ENCODE measurements at regions not wholly inside any gene's neighbourhood (a gene's known extent, or its start where the extent isn't known, plus 50 kb on each side); places are given as distances from the start of the nearest gene placed in this dataset.

GRCh38 chr15:35936284-35936683, 390.3 kb upstream of the DPH6 start:
- ChIA-PET POLR2A (ENCODE audit: low non-redundant PET) (no interaction called here), CTCF (interaction anchor here (0.6 kb wide), 1 partner anchor 22 kb away, joined by 4 read pairs; no protein-coding TSS in a partner anchor)
- no peak overlapping the region for H3K27ac ChIP-seq
- no peak for TF ChIP-seq CTCF (conservative IDR thresholded peaks at IDR 0.05; ENCODE audit: low read depth)
- no peak for DNase-seq (ENCODE audit: low spot score)

GRCh38 chr15:35937380-35937779, 391.4 kb upstream of the DPH6 start:
- H3K27ac ChIP-seq, result no peak overlapping the region
- DNase-seq (ENCODE audit: low spot score), result no peak
- TF ChIP-seq CTCF (conservative IDR thresholded peaks at IDR 0.05; ENCODE audit: low read depth), result no peak
- ChIA-PET CTCF (no interaction called here), POLR2A (ENCODE audit: low non-redundant PET) (no interaction called here)

DNA sequence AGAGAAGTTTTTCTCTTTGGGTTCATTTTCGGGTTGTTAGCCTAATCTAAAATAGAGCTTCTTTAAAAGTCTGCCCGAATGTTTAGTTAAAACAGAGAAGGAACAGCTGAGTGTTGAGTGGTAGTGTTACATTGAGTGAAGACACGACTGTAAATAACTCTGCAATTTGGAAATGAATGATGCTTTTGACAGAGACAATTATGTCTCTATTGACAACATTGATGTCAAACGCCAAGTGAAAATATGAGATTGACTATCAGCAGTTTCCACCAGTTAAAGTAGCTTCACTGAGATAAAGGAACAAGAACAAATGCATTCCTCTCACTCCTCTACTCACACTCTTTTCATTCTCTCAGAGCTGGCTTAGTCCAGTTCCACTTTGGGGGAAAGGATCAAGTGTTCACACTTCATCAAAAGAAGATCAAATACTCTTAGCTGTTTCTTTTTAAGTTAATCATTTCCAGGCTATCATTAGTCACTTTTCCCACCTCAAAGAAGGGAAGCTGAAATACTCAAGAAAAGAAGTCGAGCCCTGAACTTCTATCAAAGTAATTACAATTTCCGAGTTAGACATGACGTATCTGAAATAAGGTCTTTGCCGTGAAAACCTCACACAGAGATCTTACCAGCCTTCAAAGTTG, 399.1 kb upstream of the DPH6 start:
- CTCF ChIA-PET, result interaction anchor here (0.6 kb wide), 1 partner anchor 116 kb away, joined by 4 read pairs; no protein-coding TSS in a partner anchor
- POLR2A ChIA-PET (ENCODE audit: low non-redundant PET), result no interaction called here
- TF ChIP-seq CTCF (conservative IDR thresholded peaks at IDR 0.05; ENCODE audit: low read depth), result no peak
- H3K27ac ChIP-seq, result no peak overlapping the region
- no peak for DNase-seq (ENCODE audit: low spot score)

DNA sequence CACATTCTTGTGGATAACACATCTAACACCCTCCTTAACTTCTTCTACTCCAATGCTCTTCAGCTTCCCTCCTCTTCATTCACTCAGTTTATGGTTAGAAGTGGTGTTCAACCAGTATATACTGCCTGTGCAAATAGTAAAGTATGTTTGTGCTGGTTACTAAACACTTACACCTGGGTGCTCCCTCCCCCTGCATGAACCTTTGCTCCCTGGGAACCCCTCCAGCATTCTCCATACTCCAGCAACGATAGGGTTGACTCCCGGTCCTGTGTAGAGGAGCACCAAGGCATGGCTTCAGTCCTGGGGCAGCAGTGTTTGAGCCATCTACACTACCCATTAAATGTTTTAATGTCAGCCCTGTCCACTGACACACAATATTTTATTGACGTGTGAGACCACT, 407.5 kb upstream of the DPH6 start:
- TF ChIP-seq CTCF (conservative IDR thresholded peaks at IDR 0.05; ENCODE audit: low read depth), result no peak
- no peak for DNase-seq (ENCODE audit: low spot score)
- POLR2A ChIA-PET (ENCODE audit: low non-redundant PET), result no interaction called here
- H3K27ac ChIP-seq, result no peak overlapping the region
- CTCF ChIA-PET, result no interaction called here

DNA sequence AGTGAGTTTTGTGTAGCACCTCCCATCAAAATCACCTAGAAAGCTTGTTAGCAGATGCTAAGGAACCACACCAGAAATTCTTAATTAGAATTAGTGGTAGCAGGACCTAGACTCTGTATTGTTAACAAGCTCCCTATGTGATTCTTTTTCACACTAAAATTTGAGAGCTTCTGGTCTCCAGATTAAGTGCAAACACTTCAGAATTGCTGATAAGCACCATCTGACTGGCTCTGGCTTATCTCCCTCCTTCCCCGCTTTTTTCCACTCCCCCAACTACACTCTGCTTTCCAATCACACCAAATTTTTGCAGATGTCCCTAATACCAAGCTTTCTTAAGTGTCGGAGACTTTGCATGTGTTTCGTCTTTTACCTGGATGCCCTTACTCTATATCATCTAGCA, 410.1 kb upstream of the DPH6 start:
- H3K27ac ChIP-seq, result no peak overlapping the region
- no peak for TF ChIP-seq CTCF (conservative IDR thresholded peaks at IDR 0.05; ENCODE audit: low read depth)
- ChIA-PET POLR2A (ENCODE audit: low non-redundant PET) (no interaction called here), CTCF (no interaction called here)
- no peak for DNase-seq (ENCODE audit: low spot score)

GRCh38 chr15:35958021-35958420, 412.1 kb upstream of the DPH6 start:
- no peak for DNase-seq (ENCODE audit: low spot score)
- ChIA-PET POLR2A (ENCODE audit: low non-redundant PET) (no interaction called here), CTCF (interaction anchor here (0.7 kb wide), 1 partner anchor 21 kb away, joined by 4 read pairs; no protein-coding TSS in a partner anchor)
- no peak overlapping the region for H3K27ac ChIP-seq
- no peak for TF ChIP-seq CTCF (conservative IDR thresholded peaks at IDR 0.05; ENCODE audit: low read depth)
